Suprapubic skin (tissue), 4 donors: ENCODE measurements at regions not wholly inside any gene's neighbourhood (a gene's known extent, or its start where the extent isn't known, plus 50 kb on each side); places are given as distances from the start of the nearest gene placed in this dataset.

Experiments
- DNase-seq, 2 donors: peaks; one replicate each; pipeline ENCODE4 v3.0.0-alpha.2; 2019; ENCODE audit warnings: low spot score in 2 of 2
- H3K27ac ChIP-seq: fragments of 200-600 bp; sonication (generic); one replicate; pipeline ENCODE4 v1.5.1; 2019
- H3K27me3 ChIP-seq: fragments of 200-600 bp; sonication (generic); one replicate; pipeline ENCODE4 v1.5.1; 2019
- H3K36me3 ChIP-seq: fragments of 200-600 bp; sonication (generic); one replicate; pipeline ENCODE4 v1.5.1; 2019
- H3K4me1 ChIP-seq: fragments of 200-600 bp; sonication (generic); one replicate; pipeline ENCODE4 v1.5.1; 2019
- H3K4me3 ChIP-seq: fragments of 200-600 bp; sonication (generic); one replicate; pipeline ENCODE4 v1.5.1; 2019; ENCODE audit warnings: mild to moderate bottlenecking
- H3K9me3 ChIP-seq: fragments of 200-600 bp; sonication (generic); one replicate; pipeline ENCODE4 v1.5.1; 2019
- EP300 ChIP-seq: sonication (generic); formaldehyde crosslinking; IDR thresholded peaks from one replicate; pipeline ENCODE4 v1.6.1; 2017; ENCODE audit warnings: antibody characterized with exemption
- POLR2A ChIP-seq, 2 donors: fragments of 450-650 bp; IDR thresholded peaks; one replicate each; pipeline ENCODE4 v1.6.1; 2017; ENCODE audit warnings: antibody characterized with exemption in 2 of 2, mild to moderate bottlenecking in 2 of 2, moderate library complexity in 2 of 2
- POLR2AphosphoS5 ChIP-seq, 3 donors: sonication (generic); formaldehyde crosslinking; IDR thresholded peaks; one replicate each; pipeline ENCODE4 v1.6.1; 2017; ENCODE audit warnings: antibody characterized with exemption in 3 of 3
- WGBS: methylation state at CpG from one replicate; pipeline ENCODE4 v1.1.5; 2018; 5-methylcytosine and 5-hydroxymethylcytosine counted together
- TF ChIP-seq, protein P1 (sequence below), 2 donors: fragments of 200-600 bp in 1 of 2; fragments of 450-650 bp in 1 of 2; sonication (generic) in 1 of 2; IDR thresholded peaks; one replicate each; pipeline ENCODE4 v1.5.1; 2016 to 2019; ENCODE audit warnings: antibody characterized with exemption in 2 of 2, mild to moderate bottlenecking in 1 of 2, moderate library complexity in 1 of 2

DNA sequence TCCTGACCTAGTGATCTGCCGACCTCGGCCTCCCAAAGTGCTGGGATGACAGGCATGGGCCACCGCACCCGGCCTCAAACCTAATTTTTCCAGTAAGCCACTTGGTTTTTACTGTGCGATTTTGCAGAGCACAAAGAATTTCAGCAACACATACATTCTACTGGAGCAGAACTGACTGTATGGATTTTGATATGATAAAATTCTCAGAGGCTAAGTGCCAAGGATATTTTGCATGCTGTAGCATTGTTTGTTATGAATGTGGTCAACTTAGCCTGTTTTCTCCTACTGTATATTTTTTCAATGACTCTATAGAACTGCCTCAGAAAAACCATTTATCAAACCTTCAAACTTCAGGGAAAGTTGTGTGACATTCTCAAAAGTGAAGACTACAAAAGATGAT is 89.2 kb downstream of the FAT3 start:
- no peaks in the 10 kb centered on the region for H3K4me1 ChIP-seq
- no peak for DNase-seq
- no peaks in the 10 kb centered on the region for H3K36me3 ChIP-seq
- no peak overlapping the region for H3K4me3 ChIP-seq
- WGBS: 95% methylated on average over 5 of the region's 5 CpGs
- TF ChIP-seq, protein P1, sequence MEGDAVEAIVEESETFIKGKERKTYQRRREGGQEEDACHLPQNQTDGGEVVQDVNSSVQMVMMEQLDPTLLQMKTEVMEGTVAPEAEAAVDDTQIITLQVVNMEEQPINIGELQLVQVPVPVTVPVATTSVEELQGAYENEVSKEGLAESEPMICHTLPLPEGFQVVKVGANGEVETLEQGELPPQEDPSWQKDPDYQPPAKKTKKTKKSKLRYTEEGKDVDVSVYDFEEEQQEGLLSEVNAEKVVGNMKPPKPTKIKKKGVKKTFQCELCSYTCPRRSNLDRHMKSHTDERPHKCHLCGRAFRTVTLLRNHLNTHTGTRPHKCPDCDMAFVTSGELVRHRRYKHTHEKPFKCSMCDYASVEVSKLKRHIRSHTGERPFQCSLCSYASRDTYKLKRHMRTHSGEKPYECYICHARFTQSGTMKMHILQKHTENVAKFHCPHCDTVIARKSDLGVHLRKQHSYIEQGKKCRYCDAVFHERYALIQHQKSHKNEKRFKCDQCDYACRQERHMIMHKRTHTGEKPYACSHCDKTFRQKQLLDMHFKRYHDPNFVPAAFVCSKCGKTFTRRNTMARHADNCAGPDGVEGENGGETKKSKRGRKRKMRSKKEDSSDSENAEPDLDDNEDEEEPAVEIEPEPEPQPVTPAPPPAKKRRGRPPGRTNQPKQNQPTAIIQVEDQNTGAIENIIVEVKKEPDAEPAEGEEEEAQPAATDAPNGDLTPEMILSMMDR (IDR thresholded peaks at IDR 0.05): no peak
- no peak for TF ChIP-seq POLR2AphosphoS5 (IDR thresholded peaks at IDR 0.05)
- no peak for TF ChIP-seq EP300
- TF ChIP-seq POLR2A (IDR thresholded peaks at IDR 0.05): no peak
- H3K27me3 ChIP-seq: no peaks in the 10 kb centered on the region
- H3K27ac ChIP-seq: no peak overlapping the region
- no peaks in the 10 kb centered on the region for H3K9me3 ChIP-seq

DNA sequence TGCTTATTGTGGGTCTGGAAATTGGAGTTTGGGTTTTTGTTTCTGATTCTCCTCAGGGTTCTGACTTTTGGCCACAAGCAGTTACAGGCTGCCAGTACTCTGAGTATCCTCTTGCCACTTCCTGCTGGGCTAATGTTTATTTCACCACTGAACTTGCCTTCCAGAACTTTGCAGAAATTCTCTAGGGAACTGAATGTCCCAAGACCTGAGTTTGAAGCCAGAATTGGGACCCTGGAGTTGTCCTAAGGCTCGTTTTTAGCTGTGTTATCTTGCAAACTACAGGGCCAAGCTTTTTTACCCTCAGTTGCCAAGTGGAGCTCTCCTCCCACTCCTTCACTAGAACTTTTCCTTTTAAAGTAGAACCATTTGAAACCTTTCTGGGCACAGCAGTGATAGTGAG is 89.9 kb downstream of the FAT3 start:
- TF ChIP-seq EP300 (no peak), POLR2AphosphoS5 (IDR thresholded peaks at IDR 0.05) (no peak), POLR2A (IDR thresholded peaks at IDR 0.05) (no peak)
- TF ChIP-seq, protein P1 (IDR thresholded peaks at IDR 0.05): no peak
- Histone ChIP-seq H3K4me1 (no peaks in the 10 kb centered on the region), H3K27ac (no peak overlapping the region), H3K9me3 (no peaks in the 10 kb centered on the region), H3K36me3 (no peaks in the 10 kb centered on the region), H3K4me3 (no peak overlapping the region), H3K27me3 (no peaks in the 10 kb centered on the region)
- DNase-seq: no peak
- WGBS: 47% methylated on average over 1 of the region's 1 CpG

DNA sequence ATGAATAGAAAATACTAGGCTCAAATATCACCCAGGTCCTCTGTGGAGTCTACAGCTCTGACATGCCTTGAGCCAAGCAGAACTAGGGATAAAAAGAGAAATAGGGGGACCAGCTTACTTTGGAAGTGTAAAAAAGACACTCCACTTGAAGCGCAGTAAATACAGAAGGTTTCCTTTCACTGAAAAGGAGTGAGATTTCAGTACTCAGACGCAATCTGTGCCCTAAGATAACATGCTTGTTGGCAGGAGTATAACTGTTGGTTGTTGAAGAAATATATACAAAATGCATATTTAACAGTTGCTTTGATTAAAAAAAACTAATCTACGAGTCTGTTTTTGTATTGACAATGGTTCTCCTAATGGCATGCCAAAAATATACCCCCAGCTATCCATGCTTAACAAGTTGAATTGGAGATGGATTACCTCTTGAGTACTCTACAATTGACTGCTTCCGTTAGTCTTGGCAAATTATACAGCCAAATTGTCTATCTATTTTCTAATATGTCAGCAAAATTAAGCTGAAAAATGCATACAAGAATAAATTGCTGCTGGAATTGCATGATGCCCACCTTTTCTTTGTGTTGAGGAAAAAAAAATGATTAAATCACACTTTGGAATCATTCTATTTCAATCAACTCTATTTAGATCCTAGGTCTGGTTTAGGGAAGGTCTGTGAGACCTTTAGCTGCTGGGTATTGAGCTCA is 91.6 kb downstream of the FAT3 start:
- Histone ChIP-seq H3K4me1 (no peaks in the 10 kb centered on the region), H3K36me3 (no peaks in the 10 kb centered on the region), H3K27ac (no peak overlapping the region), H3K9me3 (no peaks in the 10 kb centered on the region), H3K4me3 (no peak overlapping the region), H3K27me3 (no peaks in the 10 kb centered on the region)
- 81% methylated on average over 4 of the region's 4 CpGs for WGBS
- DNase-seq: no peak
- TF ChIP-seq, protein P1 (IDR thresholded peaks at IDR 0.05): no peak
- no peak for TF ChIP-seq EP300
- TF ChIP-seq POLR2A (IDR thresholded peaks at IDR 0.05): no peak
- no peak for TF ChIP-seq POLR2AphosphoS5 (IDR thresholded peaks at IDR 0.05)

DNA sequence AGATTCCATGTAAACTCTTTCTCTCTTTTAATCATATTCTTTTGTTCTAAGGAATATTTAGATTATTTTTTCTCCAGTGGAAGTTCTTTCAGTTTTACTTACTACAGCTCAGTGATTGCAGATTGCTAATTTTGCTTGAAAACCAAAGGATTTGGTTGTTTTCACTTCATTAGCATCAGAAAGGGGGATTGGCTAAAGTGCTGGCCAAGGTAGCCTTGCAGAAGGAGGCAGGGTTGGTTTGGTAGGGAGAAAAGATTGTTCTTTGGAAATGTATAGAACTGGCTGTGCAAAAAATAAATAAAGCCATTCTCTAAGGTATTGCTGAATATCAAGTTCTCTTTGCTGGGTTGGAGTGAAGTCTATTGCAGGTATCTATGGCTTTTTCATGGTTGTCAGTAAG is 92.6 kb downstream of the FAT3 start:
- no peak overlapping the region for H3K4me3 ChIP-seq
- H3K4me1 ChIP-seq: no peaks in the 10 kb centered on the region
- H3K27ac ChIP-seq: no peak overlapping the region
- DNase-seq: no peak
- no peaks in the 10 kb centered on the region for H3K27me3 ChIP-seq
- no peaks in the 10 kb centered on the region for H3K9me3 ChIP-seq
- H3K36me3 ChIP-seq: no peaks in the 10 kb centered on the region
- no peak for TF ChIP-seq POLR2A (IDR thresholded peaks at IDR 0.05)
- TF ChIP-seq, protein P1 (IDR thresholded peaks at IDR 0.05): no peak
- no peak for TF ChIP-seq POLR2AphosphoS5 (IDR thresholded peaks at IDR 0.05)
- TF ChIP-seq EP300: no peak

DNA sequence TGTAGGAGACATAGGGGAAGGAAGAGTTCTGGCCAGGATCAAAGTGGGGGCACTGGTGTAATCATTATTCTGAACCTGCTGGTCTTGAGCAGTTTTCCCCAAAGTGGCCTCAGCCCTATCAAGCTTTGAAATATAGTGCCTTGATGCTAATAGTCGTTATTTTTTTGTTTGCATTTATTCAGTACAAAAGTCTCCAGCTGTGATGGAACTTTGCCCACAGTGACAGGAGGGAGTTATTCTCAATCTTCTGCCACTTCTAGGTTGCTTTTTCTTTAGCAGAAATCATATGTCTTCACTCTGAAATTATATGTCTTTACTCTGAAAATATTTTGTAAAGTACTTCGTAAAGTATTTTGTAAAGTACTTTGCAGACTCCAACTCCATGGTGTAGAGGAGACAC is 93.1 kb downstream of the FAT3 start:
- H3K4me3 ChIP-seq: no peak overlapping the region
- no peak for DNase-seq
- H3K36me3 ChIP-seq: no peaks in the 10 kb centered on the region
- no peaks in the 10 kb centered on the region for H3K9me3 ChIP-seq
- TF ChIP-seq EP300 (no peak), POLR2A (IDR thresholded peaks at IDR 0.05) (no peak), POLR2AphosphoS5 (IDR thresholded peaks at IDR 0.05) (no peak)
- TF ChIP-seq, protein P1 (IDR thresholded peaks at IDR 0.05): no peak
- H3K27ac ChIP-seq: no peak overlapping the region
- WGBS: 46% methylated on average over 2 of the region's 2 CpGs
- no peaks in the 10 kb centered on the region for H3K27me3 ChIP-seq
- no peaks in the 10 kb centered on the region for H3K4me1 ChIP-seq
